Fibroblast of skin of right quadriceps (primary cell): ENCODE measurements at regions not wholly inside any gene's neighbourhood (a gene's known extent, or its start where the extent isn't known, plus 50 kb on each side); places are given as distances from the start of the nearest gene placed in this dataset.
"Not testable (repeated sequence)": the region's sequence is repeated elsewhere in the genome, so short reads cannot be mapped to it uniquely, and the experiment has no call there.

ENCODE experiments used
- DNase-seq: peaks from one replicate; pipeline ENCODE4 v3.0.0-alpha.2; 2013

GRCh38 chr5:67978171-67978570 is 237.4 kb upstream of the PIK3R1 start:
- no peak for DNase-seq

- peak; percentile 29 for DNase-seq
Observed at GRCh38 chr5:67976891-67977601, 238.5 kb upstream of the PIK3R1 start.

- no peak for DNase-seq
Observed at GRCh38 chr5:67976181-67976580, 239.4 kb upstream of the PIK3R1 start.

DNA sequence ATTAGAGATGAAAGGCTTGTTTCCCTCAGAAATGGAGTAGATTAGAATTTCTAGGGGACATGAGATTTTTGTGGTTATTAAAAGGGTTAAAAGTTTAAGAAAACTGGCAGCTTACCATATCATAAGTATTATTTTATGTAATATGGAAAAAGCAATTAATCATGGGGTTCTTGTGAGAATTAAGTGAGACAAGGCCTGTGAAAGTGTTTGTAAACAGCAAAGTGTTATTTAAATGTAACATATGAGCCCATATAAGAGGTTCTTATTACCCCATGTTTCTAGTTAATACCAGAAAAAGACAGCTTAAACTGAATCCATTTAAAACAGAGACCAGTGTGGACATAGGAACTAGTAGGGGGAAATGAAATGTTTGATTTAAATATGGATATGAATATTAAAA is 241.1 kb upstream of the PIK3R1 start:
- no peak for DNase-seq

- DNase-seq: no peak
Observed at GRCh38 chr5:67974054-67974453, 241.5 kb upstream of the PIK3R1 start.

DNA sequence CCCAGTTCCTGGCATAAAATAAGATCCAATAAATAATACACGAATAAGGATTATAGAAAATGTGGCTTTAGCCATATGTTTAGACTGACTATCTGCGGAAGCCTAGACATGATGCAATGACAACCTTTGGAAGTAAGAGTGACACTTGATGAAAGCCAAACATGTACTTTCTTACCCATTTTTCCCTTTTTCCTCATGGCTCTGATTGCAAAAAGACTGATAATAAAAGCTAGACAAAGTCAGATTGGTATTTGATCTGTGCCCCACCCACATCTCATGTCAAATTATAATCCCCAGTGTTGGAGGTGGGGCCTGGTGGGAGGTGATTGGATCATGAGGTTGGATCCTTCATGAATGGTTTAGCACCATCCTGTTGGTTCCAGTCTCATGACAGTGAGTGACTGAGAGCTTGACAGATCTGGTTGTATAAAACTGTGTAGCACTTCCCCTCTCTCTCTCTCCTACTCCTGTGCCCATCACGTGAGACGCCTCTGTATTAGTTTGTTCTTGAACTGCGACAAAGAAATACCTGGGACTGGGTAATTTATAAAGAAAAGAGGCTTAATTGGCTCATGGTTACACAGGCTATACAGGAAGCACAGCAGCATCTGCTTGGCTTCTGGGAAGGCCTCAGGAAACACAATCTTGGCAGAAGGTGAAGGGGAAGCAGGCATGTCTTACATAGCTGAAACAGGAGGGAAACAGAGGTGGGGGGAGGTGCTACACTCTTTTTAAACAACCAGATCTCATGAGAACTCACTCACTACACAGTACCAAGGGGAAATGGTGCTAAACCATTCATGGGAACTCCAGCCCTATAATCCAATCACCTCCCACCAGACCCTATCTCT is 243.4 kb upstream of the PIK3R1 start:
- DNase-seq: no peak

DNA sequence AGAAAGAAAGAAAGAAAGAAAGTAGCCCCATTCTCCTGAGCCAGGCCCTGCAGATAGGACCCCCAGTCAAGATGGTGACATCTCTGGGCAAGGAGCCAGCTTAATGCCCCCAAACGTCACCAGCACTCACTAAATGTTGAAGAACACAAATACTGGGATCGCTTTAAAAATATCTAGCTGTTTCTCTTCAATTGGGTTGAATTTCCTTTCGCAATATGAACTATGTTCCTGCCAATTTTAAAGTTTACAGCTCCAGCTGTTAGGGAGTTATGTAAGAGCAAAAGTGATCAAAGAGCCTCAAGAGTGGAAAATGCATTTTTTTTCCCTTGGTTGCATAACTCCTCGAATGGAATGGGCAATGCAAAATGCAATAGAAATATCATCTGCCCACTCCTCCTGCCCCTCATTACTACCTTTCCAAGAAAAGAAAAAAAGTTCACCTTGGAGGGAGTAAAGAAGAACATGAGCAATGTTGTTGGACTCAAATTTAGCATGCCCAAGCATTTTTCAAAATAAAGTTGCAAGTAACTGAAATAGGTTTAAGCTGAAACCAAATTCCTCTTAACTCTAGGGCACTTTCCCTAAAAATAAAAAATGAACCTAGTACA is 244.2 kb upstream of the PIK3R1 start:
- DNase-seq: peak; percentile 68

DNA sequence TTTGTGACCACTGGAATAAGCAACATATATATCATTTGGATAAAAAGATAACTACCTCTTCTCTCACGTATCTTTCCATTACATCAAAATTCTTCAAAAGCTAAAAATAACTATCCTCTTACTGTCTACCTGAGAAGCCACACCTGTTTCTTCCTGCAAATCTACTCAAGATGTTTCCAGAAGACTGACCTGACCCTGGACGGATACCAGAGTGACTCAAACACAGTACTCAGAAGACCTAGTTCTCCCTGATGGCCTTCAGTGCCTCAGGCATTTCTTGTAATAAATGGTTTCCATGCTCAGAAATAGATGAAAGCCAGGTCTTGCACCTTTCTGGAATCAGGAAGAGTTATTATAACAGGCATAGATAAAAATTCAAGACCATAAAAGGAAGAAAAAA is 245.9 kb upstream of the PIK3R1 start:
- DNase-seq: no peak

- DNase-seq: no peak
Observed at GRCh38 chr5:67969176-67969575, 246.4 kb upstream of the PIK3R1 start.

DNA sequence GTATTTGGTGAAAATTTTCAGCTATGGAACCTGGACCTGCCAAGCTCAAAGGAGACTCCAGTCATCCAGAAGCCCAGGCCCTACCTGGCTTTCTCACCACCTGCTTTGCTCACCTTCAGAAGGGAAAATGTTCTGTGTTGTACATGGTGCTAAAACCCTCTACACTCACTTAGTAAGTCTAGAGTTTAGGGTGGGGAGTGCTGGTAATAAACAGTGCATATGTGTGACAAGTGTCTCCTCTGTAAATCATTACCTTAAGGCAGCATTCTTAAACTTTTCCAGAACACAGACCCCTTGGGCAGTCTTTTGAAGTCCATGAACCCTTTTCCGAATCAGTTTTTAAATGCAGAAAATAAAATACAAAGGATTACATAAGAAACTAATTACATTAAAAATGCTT is 248.8 kb upstream of the PIK3R1 start:
- DNase-seq: no peak

DNA sequence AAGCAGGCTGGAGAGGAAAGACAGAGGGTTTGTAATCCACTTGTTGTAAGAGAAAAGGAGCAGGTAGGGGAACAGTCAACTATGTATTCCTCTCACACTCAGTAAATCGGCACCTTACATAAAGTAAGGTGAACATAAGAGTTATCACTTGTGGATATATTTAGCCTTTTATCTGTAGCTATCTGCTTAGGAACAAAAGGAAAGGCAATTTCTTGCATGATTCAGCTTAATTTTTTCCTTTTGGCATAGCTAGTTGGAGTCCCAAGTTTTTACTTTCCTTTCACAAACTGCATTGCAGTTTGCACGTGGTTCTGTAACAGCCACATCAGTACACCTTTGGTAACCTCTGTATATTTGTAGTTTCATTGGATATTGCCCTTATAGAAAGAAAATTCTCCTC is 250.9 kb upstream of the PIK3R1 start:
- no peak for DNase-seq

GRCh38 chr5:67963789-67964519 is 251.6 kb upstream of the PIK3R1 start:
- DNase-seq: no peak

GRCh38 chr5:67960939-67961338 is 254.6 kb upstream of the PIK3R1 start:
- no peak for DNase-seq

GRCh38 chr5:67957374-67957773 is 258.2 kb upstream of the PIK3R1 start:
- DNase-seq: no peak

DNA sequence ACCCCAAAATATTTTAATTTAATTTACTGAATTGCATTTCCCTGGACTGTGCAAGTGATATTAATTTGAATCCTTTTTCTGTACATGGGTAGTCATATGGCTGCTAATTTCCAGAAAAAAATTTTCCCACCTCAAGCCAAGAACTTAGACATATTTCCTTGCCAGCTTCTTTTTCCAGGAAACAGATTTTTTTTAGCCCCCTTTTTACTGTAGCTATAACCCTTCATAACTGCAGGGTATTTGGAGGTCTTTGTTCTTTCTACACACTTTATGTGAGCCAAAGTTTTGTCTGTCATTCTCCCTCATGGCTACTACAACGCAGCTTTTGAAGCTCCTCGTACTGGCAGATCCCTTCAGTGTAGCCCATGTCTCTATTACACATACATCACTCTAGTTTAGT is 261.2 kb upstream of the PIK3R1 start:
- no peak for DNase-seq

DNA sequence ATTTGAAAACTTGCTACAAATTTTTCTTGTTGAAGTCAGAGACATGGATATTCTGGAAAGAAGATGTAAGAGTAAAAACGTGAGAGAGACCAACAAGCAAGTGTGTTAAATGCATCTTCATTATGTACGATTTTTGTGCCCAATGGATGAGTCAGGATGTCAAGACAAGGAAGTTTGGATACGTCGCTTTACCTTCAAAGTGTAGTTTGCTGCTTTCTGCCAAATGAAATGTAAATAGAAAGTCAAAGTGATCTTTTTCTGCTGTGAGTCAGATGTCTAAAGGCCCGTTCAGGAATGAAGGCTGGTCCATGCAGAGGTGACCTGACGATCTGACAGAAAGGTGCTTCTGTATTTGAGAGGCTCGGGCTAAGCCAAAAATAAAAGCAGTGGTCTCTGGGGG is 273.1 kb upstream of the PIK3R1 start:
- no peak for DNase-seq

GRCh38 chr5:67941614-67942401 is 273.7 kb upstream of the PIK3R1 start:
- DNase-seq: peak; percentile 43

DNA sequence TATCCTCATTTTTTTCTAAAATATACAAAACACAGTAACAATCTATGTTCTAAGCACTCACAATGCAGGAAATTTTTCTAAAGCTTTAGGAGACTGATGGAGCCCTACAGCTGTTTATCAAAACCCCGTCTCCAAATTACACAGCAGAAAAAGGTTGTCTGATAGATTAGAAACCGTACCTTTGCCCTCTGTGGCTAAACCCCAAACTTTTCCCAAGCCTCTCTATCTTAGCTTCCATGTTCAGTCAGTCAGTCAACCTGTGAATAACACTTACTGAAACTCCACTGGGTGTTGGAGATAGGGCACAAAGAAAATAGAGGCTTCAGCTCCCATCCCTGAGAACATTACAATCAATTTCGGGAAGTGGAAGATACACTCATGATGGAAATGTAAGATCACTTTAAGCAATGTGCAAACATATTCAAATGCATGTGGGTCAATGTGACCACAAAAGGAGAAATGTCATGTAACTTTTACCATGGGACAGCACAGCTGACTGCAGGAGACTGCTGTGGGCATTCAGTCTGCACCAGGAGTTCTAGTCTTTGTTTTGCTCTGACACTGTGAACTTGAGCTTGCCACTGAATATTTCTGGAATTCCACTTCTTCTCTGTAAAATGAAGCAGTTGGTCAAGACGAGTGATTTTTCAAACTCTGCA is 279.5 kb upstream of the PIK3R1 start:
- DNase-seq: no peak

DNA sequence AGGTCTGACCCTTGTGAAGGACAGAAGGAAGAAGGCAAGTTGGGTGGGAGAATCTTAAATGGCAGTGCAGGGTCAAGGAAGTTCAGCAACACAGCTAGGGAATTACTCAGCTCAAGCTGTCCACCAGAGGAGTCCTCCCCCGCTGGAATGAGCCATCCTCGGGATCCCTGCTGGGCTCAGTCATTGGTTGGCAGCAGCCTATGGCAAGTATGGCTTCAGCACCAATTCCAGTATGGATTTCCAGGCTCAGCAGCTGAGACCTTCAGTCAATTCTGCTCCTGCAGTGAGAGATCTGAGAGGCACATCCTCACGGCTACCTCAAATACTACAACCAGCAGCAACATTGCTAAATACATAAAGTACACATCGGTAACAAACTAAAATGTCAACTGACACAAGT is 280.6 kb upstream of the PIK3R1 start:
- no peak for DNase-seq

DNA sequence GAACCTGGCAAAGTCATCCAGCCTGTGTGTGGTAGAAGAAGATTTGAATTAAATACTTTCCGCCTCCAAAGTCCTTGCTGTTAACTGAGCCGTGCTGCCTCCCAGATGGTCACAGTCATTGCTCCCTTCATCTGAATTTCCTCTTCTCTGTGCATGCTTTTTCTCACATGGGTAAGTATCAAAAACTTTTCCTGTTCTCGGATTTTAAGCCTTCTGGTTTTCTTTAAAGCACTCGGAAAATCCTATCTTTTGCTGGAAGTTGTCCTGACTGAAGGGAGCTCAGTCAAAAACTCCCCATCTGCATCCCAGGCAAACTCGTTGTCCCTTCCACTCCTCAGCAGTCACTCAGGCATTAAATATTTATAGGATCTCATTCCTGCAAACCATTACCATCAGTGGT is 290.0 kb upstream of the PIK3R1 start:
- DNase-seq: no peak

DNA sequence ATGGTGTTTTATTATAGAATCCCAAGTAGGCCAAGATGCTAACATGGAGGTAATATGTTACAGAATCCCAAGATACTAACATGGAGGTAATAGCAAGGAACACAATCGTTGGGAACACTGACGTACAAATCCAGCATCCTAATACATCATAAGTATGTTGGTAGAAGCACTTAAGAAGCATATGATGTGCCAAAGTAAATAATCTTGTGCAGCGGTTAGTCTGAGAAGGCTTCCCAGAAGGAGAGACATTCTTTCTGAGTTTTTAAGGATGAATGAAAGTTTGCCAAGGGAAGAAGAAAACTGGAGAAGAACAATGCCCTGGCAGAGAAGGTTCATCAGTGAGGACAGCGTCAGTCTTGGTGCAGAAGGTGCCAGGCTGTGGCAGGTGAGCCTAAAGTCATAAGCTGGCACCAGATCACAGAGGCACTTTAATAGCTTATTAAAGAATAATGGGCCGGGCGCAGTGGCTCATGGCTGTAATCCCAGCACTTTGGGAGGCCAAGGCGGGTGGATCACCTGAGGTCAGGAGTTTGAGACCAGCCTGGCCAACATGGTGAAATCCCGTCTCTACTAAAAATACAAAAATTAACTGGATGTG is 294.5 kb upstream of the PIK3R1 start:
- DNase-seq: no peak

DNA sequence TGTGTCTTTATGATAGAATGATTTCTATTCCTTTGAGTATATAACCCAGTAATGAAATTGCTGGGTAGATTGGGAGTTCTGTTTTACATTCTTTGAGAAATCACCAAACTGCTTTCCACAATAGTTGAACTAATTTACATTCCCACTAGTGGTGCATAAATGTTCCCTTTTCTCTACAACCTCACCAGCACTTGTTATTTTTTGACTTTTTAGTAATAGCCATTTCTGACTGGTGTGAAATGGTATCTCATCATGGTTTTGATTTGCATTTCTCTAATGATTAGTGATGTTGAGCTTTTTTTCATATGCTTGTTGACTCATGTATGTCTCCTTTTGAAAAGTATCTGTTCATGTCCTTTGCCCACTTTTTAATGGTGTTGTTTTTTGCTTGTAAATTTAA is 296.0 kb upstream of the PIK3R1 start:
- not testable (repeated sequence) for DNase-seq
